Naive thymus-derived CD4-positive, alpha-beta T cell (primary cell): ENCODE measurements at regions not wholly inside any gene's neighbourhood (a gene's known extent, or its start where the extent isn't known, plus 50 kb on each side); places are given as distances from the start of the nearest gene placed in this dataset.

Experiments used
- ATAC-seq: fragments of 150-1000 bp; cut with Tn5 transposase; 2 replicates; pipeline ENCODE4 v1.10.0; 2021; ENCODE audit warnings: mild to moderate bottlenecking, moderate library complexity
- CTCF ChIA-PET: fragments of 350-600 bp; sonication (Branson Sonifier 250); formaldehyde crosslinking; loops from one replicate; lab custom pipeline; 2021; ENCODE audit warnings: antibody characterized with exemption; lab: Charles Lee
- POLR2A ChIA-PET: fragments of 350-600 bp; sonication (Branson Sonifier 250); formaldehyde crosslinking; loops from one replicate; lab custom pipeline; 2021; ENCODE audit warnings: antibody characterized with exemption, inconsistent platforms; lab: Charles Lee
- DNase-seq, 9 donors: peaks; one replicate each; pipeline versions ENCODE4 v3.0.0 to v3.0.0-alpha.2; 2020 to 2022; ENCODE audit warnings: mixed read lengths in 1 of 9
- H3K27ac ChIP-seq: one replicate; pipeline ENCODE4 v1.7.0; 2013; ENCODE audit warnings: mild to moderate bottlenecking, low read depth, low read length, moderate library complexity
- H3K27me3 ChIP-seq, 2 donors: one replicate each; pipeline ENCODE4 v1.7.0; 2013; ENCODE audit warnings: low read length in 2 of 2, mild to moderate bottlenecking in 2 of 2, moderate library complexity in 2 of 2; ENCODE audit not compliant: control insufficient read depth in 2 of 2, insufficient read depth in 2 of 2
- H3K36me3 ChIP-seq, 3 experiments: 1 replicate in 2 of 3; 2 replicates in 1 of 3; pipeline ENCODE4 v1.7.0; 2013; ENCODE audit warnings: low read length in 3 of 3, mild to moderate bottlenecking in 3 of 3, moderate library complexity in 1 of 3; ENCODE audit not compliant: insufficient read depth in 3 of 3, control insufficient read depth in 2 of 3
- H3K4me1 ChIP-seq, 2 donors: one replicate each; pipeline ENCODE4 v1.7.0; 2013; ENCODE audit warnings: low read length in 2 of 2, mild to moderate bottlenecking in 2 of 2, moderate library complexity in 1 of 2; ENCODE audit not compliant: control insufficient read depth in 2 of 2, insufficient read depth in 2 of 2
- H3K4me3 ChIP-seq: 2 replicates; pipeline ENCODE4 v1.7.0; 2013; ENCODE audit warnings: mild to moderate bottlenecking, low read length
- H3K9me3 ChIP-seq, 3 experiments: 1 replicate in 2 of 3; 2 replicates in 1 of 3; pipeline ENCODE4 v1.7.0; 2013; ENCODE audit warnings: low read length in 3 of 3; ENCODE audit not compliant: control insufficient read depth in 2 of 3
- H3K27ac Mint-ChIP-seq, 9 donors: one replicate each; pipeline ENCODE4 v1.8.0; 2020 to 2022; ENCODE audit warnings: mixed read lengths in 9 of 9, mild to moderate bottlenecking in 8 of 9, moderate library complexity in 5 of 9, inconsistent platforms in 2 of 9
- H3K27me3 Mint-ChIP-seq, 5 donors: one replicate each; pipeline ENCODE4 v1.8.0; 2021 to 2022; ENCODE audit warnings: mixed read lengths in 5 of 5, mild to moderate bottlenecking in 1 of 5
- H3K36me3 Mint-ChIP-seq, 5 donors: one replicate each; pipeline ENCODE4 v1.8.0; 2020 to 2022; ENCODE audit warnings: mixed read lengths in 5 of 5, mild to moderate bottlenecking in 3 of 5, inconsistent platforms in 1 of 5
- H3K4me1 Mint-ChIP-seq, 7 donors: one replicate each; pipeline ENCODE4 v1.8.0; 2020 to 2022; ENCODE audit warnings: mixed read lengths in 7 of 7, mild to moderate bottlenecking in 3 of 7, inconsistent platforms in 1 of 7
- H3K4me3 Mint-ChIP-seq, 10 donors: one replicate each; pipeline ENCODE4 v1.8.0; 2020 to 2022; ENCODE audit warnings: mild to moderate bottlenecking in 10 of 10, mixed read lengths in 10 of 10, moderate library complexity in 6 of 10, inconsistent platforms in 2 of 10
- H3K9me3 Mint-ChIP-seq, 11 donors: one replicate each; pipeline ENCODE4 v1.8.0; 2020 to 2022; ENCODE audit warnings: mixed read lengths in 11 of 11, mild to moderate bottlenecking in 4 of 11, inconsistent platforms in 1 of 11, moderate library complexity in 1 of 11
- intact Hi-C, 2 donors: fragments of 100-400 bp; cut with micrococcal nuclease; formaldehyde crosslinking; loops; one replicate each; pipeline ENCODE4 v1.15.1; 2023

DNA sequence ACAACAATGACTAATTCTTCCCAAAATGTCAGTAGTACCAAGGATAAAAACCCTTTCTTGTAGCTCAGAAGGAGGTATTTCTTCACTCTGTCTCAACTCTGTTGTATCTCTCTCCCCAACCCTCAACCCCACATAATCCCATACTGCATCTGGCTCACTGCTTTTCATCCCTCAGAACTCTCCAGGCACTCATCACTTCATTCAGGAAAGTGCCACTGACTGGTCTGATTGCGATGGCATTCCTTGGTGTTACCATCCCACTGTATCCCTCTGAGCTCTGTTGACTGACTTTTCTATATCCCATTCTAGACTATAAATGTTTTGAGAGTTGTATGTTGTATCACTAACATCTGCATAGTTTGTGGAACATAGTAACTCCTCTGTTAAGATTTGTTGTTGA, 483.5 kb upstream of the ADGRL2 start:
- no peaks in the 10 kb centered on the region for H3K9me3 ChIP-seq
- H3K4me1 ChIP-seq = no peaks in the 10 kb centered on the region
- no peaks in the 10 kb centered on the region for H3K36me3 ChIP-seq
- no peaks in the 10 kb centered on the region for H3K27me3 Mint-ChIP-seq
- ATAC-seq (no peak), DNase-seq (no peak)
- no peak overlapping the region for H3K4me3 ChIP-seq
- intact Hi-C loops = no loop called here
- ChIA-PET POLR2A (no interaction called here), CTCF (no interaction called here)
- H3K9me3 Mint-ChIP-seq = peaks cover 0 to 5% (median 0%) of the 10 kb centered on the region in 11 donors
- no peak overlapping the region for H3K27ac Mint-ChIP-seq
- no peak overlapping the region for H3K4me3 Mint-ChIP-seq
- no peaks in the 10 kb centered on the region for H3K36me3 Mint-ChIP-seq
- H3K27me3 ChIP-seq = no peaks in the 10 kb centered on the region
- H3K4me1 Mint-ChIP-seq = no peaks in the 10 kb centered on the region
- H3K27ac ChIP-seq = no peak overlapping the region

DNA sequence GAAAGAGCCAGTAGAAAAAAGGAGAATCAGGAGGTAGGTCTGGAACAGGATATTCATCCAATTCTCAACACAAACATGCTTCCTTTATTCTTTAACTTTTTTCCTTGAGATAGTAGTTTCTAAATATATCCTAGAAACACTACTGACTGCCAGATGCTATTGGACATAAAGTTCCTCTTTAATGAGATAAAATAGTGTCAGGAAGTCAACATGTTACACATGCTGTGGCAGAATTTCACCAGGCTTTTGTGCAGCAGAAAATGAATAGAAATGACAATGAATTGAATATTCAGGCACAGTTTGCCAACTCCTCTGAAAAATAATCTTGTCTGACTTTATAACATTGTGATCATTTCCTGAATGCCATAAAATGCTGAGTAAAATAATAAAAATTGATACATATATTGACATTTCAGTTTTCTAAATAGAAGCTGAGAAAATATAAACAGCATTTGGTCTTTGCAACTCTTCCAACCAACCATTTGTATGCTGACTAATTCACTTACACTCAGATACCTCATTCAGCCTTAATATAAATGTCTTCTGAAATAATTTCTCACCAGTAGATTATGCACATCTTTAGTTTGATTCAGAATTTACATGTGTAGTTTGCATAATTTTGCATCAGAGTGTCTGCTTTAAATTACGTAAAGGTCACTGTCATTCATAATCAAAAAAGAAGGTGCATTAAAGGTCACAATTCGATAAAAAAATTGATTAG, 486.1 kb upstream of the ADGRL2 start:
- Mint-ChIP-seq H3K9me3 (peaks cover 0 to 7% (median 0%) of the 10 kb centered on the region in 11 donors), H3K36me3 (no peaks in the 10 kb centered on the region), H3K4me1 (no peaks in the 10 kb centered on the region), H3K27me3 (peaks cover 0 to 5% (median 0%) of the 10 kb centered on the region in 5 donors), H3K4me3 (no peak overlapping the region), H3K27ac (no peak overlapping the region)
- Histone ChIP-seq H3K4me3 (no peak overlapping the region), H3K27ac (no peak overlapping the region), H3K4me1 (no peaks in the 10 kb centered on the region), H3K27me3 (no peaks in the 10 kb centered on the region), H3K9me3 (no peaks in the 10 kb centered on the region), H3K36me3 (no peaks in the 10 kb centered on the region)
- DNase-seq = no peak
- POLR2A ChIA-PET = no interaction called here
- ATAC-seq = no peak
- intact Hi-C loops = no loop called here
- CTCF ChIA-PET = no interaction called here

DNA sequence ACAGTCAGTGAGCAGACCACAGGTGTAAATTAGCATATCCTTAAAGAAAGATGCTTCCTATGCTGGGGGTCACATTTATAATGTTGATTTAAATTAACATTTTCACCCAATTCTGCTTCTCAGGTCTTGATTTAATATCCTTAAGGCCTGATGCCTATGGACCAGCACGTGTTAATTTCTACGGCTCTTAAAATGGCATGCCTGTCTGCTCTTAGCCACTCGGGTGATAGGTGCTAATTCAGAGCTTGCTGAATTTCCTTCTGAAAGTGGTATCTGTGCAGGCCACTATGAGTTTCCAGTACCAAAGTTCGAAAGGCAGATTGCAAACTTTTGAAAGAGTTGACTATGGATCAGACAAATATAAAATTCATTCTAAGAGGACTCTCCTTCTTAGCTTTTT, 487.4 kb upstream of the ADGRL2 start:
- intact Hi-C loops = no loop called here
- Histone ChIP-seq H3K4me3 (no peak overlapping the region), H3K9me3 (no peaks in the 10 kb centered on the region), H3K4me1 (no peaks in the 10 kb centered on the region), H3K36me3 (no peaks in the 10 kb centered on the region), H3K27ac (no peak overlapping the region), H3K27me3 (no peaks in the 10 kb centered on the region)
- DNase-seq (no peak), ATAC-seq (no peak)
- CTCF ChIA-PET = no interaction called here
- peaks cover 0 to 7% (median 0%) of the 10 kb centered on the region in 11 donors for H3K9me3 Mint-ChIP-seq
- POLR2A ChIA-PET = no interaction called here
- no peak overlapping the region for H3K4me3 Mint-ChIP-seq
- no peak overlapping the region for H3K27ac Mint-ChIP-seq
- H3K4me1 Mint-ChIP-seq = no peaks in the 10 kb centered on the region
- H3K27me3 Mint-ChIP-seq = peaks cover 0 to 5% (median 0%) of the 10 kb centered on the region in 5 donors
- no peaks in the 10 kb centered on the region for H3K36me3 Mint-ChIP-seq

DNA sequence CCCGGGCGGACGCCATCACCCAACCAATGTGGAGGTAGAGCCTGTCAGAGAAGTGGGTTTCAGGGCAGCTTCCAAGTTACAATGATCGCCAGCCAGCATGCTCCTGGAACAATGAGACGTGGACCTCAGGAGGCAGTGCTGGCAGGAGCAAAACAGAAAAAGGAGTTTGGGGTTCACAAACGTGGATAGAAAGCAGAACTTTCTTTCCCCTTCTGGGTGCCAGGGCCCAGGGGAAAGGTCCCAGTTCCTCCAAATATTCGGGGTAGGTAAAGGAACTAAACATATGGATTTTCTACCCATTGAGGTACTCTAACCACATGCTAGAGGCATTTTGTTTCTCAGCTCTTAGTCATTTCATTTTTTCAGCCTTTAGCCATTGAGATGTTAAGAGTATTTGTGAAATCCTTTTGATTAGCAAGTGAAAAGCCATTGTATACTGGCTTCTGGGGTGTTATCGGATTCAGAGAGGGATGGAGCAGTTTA, 488.4 kb upstream of the ADGRL2 start:
- CTCF ChIA-PET = no interaction called here
- ATAC-seq (no peak), DNase-seq (no peak)
- intact Hi-C loops = no loop called here
- H3K36me3 ChIP-seq = no peaks in the 10 kb centered on the region
- H3K36me3 Mint-ChIP-seq = no peaks in the 10 kb centered on the region
- no peak overlapping the region for H3K4me3 ChIP-seq
- no peak overlapping the region for H3K27ac ChIP-seq
- H3K27me3 Mint-ChIP-seq = peaks cover 0 to 5% (median 0%) of the 10 kb centered on the region in 5 donors
- H3K4me1 Mint-ChIP-seq = no peaks in the 10 kb centered on the region
- H3K27ac Mint-ChIP-seq = no peak overlapping the region
- no peaks in the 10 kb centered on the region for H3K27me3 ChIP-seq
- H3K9me3 ChIP-seq = no peaks in the 10 kb centered on the region
- no peaks in the 10 kb centered on the region for H3K4me1 ChIP-seq
- no peak overlapping the region for H3K4me3 Mint-ChIP-seq
- POLR2A ChIA-PET = no interaction called here
- H3K9me3 Mint-ChIP-seq = peaks cover 0 to 7% (median 0%) of the 10 kb centered on the region in 11 donors

DNA sequence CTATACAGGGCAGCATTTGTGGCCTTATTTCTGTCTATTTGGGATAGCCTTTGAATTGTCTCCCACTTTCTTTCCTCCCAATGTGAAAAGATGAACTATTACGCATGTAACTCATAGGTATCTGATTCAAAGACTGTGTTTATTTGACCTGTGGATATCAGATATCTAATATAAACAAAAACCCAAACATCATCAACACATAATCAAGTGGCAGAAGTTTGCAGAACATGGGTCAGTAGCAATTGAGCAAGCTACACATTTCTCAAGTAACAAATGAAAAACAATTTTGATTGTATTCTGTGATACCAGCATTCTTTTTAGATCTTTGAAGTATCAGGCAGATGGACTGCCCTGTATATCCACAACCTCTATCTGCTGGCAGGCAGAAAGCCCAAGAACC, 490.5 kb upstream of the ADGRL2 start:
- no peak for DNase-seq
- Histone ChIP-seq H3K27me3 (no peaks in the 10 kb centered on the region), H3K36me3 (no peaks in the 10 kb centered on the region), H3K9me3 (no peaks in the 10 kb centered on the region), H3K4me3 (no peak overlapping the region), H3K4me1 (no peaks in the 10 kb centered on the region), H3K27ac (no peak overlapping the region)
- Mint-ChIP-seq H3K4me1 (no peaks in the 10 kb centered on the region), H3K27me3 (peaks cover 0 to 5% (median 0%) of the 10 kb centered on the region in 5 donors), H3K27ac (no peak overlapping the region), H3K36me3 (no peaks in the 10 kb centered on the region), H3K4me3 (no peak overlapping the region), H3K9me3 (peaks cover 0 to 7% (median 0%) of the 10 kb centered on the region in 11 donors)
- ATAC-seq = no peak
- CTCF ChIA-PET = no interaction called here
- intact Hi-C loops = no loop called here
- POLR2A ChIA-PET = no interaction called here

DNA sequence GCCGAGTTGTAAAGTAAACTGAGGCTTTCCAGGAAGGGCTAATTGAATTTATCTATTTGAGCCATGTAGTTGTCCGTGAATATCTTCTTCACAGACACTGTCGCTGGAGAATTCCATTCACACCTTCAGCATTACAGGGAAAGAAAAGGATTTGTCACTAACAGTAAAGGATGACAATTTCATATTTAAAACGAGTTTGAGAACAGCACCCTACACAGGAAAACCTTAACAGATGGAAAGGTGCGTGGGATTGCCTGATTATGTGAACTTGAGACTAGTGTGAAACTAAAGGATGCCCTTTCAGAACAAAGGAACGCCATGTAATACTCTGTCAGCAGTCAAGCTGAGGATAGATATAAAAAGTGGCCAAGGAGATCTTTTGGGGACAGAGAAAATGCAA, 492.5 kb upstream of the ADGRL2 start:
- no peaks in the 10 kb centered on the region for H3K27me3 ChIP-seq
- no peaks in the 10 kb centered on the region for H3K4me1 Mint-ChIP-seq
- no peak overlapping the region for H3K27ac Mint-ChIP-seq
- peaks cover 0 to 11% (median 0%) of the 10 kb centered on the region in 11 donors for H3K9me3 Mint-ChIP-seq
- no peaks in the 10 kb centered on the region for H3K4me1 ChIP-seq
- no peak overlapping the region for H3K4me3 Mint-ChIP-seq
- no peak overlapping the region for H3K4me3 ChIP-seq
- DNase-seq (no peak), ATAC-seq (no peak)
- peaks cover 0 to 8% (median 3%) of the 10 kb centered on the region in 5 donors for H3K27me3 Mint-ChIP-seq
- no peak overlapping the region for H3K27ac ChIP-seq
- intact Hi-C loops = no loop called here
- CTCF ChIA-PET = no interaction called here
- H3K9me3 ChIP-seq = no peaks in the 10 kb centered on the region
- H3K36me3 ChIP-seq = no peaks in the 10 kb centered on the region
- no peaks in the 10 kb centered on the region for H3K36me3 Mint-ChIP-seq
- POLR2A ChIA-PET = no interaction called here

DNA sequence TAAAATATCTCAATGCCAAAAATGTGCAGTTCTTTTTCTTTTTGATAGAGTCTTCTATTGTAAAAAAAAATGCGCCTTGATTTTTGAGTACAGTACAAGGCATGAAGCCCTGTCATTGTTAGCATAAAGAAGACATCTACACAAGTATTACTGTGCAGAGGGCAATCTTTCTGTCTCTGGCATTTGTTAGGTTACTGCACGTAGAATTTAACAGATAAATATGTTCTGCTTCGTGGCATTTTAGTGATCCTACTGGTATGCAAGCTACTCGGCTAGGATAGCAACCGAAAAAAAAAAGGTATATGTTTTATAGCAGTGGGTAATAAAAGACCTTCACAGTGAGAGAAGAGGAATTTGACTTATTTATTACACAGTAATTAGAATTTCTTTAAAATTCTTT, 492.9 kb upstream of the ADGRL2 start:
- Mint-ChIP-seq H3K27ac (no peak overlapping the region), H3K27me3 (peaks cover 0 to 12% (median 7%) of the 10 kb centered on the region in 5 donors), H3K4me1 (no peaks in the 10 kb centered on the region), H3K4me3 (no peak overlapping the region), H3K9me3 (peaks cover 0 to 14% (median 0%) of the 10 kb centered on the region in 11 donors), H3K36me3 (no peaks in the 10 kb centered on the region)
- ATAC-seq (no peak), DNase-seq (no peak)
- Histone ChIP-seq H3K4me3 (no peak overlapping the region), H3K27ac (no peak overlapping the region), H3K4me1 (no peaks in the 10 kb centered on the region), H3K27me3 (no peaks in the 10 kb centered on the region), H3K36me3 (no peaks in the 10 kb centered on the region), H3K9me3 (no peaks in the 10 kb centered on the region)
- POLR2A ChIA-PET = no interaction called here
- CTCF ChIA-PET = no interaction called here
- intact Hi-C loops = no loop called here
